ENCODE measurements at regions not wholly inside any gene's neighbourhood (a gene's known extent, or its start where the extent isn't known, plus 50 kb on each side); places are given as distances from the start of the nearest gene placed in this dataset.

- 88 to 97% (median 92%) methylated on average over 4 of the region's 4 CpGs for WGBS, 3 donors
- DNase-seq (no peak), ATAC-seq (no peak)
- Histone ChIP-seq H3K27me3 (ENCODE audit: insufficient read depth in 3 of 3, low read length in 2 of 3) (no peaks in the 10 kb centered on the region), H3K36me3 (ENCODE audit: insufficient read depth in 1 of 2, low read depth in 1 of 2) (no peaks in the 10 kb centered on the region), H3K4me1 (no peaks in the 10 kb centered on the region), H3K9me3 (no peaks in the 10 kb centered on the region), H3K4me3 (no peak overlapping the region), H3K27ac (no peak overlapping the region)
- intact Hi-C loops (cut with DNase I): no loop called here
- no peak for TF ChIP-seq CTCF (IDR thresholded peaks at IDR 0.05)
Observed at GRCh38 chr11:57935402-57936049, 88.2 kb upstream of the OR9Q1 start.

GRCh38 chr11:57936050-57936418 lies 87.6 kb upstream of the OR9Q1 start:
- H3K27ac ChIP-seq: no peak overlapping the region
- 53 to 59% (median 58%) methylated on average over 1 of the region's 1 CpG for WGBS, 3 donors
- no peaks in the 10 kb centered on the region for H3K27me3 ChIP-seq (ENCODE audit: insufficient read depth in 3 of 3, low read length in 2 of 3)
- intact Hi-C loops (cut with DNase I): no loop called here
- TF ChIP-seq CTCF (IDR thresholded peaks at IDR 0.05): no peak
- no peaks in the 10 kb centered on the region for H3K4me1 ChIP-seq
- H3K36me3 ChIP-seq (ENCODE audit: insufficient read depth in 1 of 2, low read depth in 1 of 2): no peaks in the 10 kb centered on the region
- H3K4me3 ChIP-seq: no peak overlapping the region
- DNase-seq: no peak
- H3K9me3 ChIP-seq: no peaks in the 10 kb centered on the region
- ATAC-seq: no peak

GRCh38 chr11:57937431-57937830 lies 86.2 kb upstream of the OR9Q1 start:
- H3K27me3 ChIP-seq (ENCODE audit: insufficient read depth in 3 of 3, low read length in 2 of 3): no peaks in the 10 kb centered on the region
- 60 to 67% (median 63%) methylated on average over 3 of the region's 3 CpGs for WGBS, 3 donors
- no peaks in the 10 kb centered on the region for H3K36me3 ChIP-seq (ENCODE audit: insufficient read depth in 1 of 2, low read depth in 1 of 2)
- no peak for DNase-seq
- H3K4me1 ChIP-seq: no peaks in the 10 kb centered on the region
- H3K4me3 ChIP-seq: no peak overlapping the region
- no peak overlapping the region for H3K27ac ChIP-seq
- H3K9me3 ChIP-seq: no peaks in the 10 kb centered on the region
- TF ChIP-seq CTCF (IDR thresholded peaks at IDR 0.05): no peak
- ATAC-seq: no peak
- intact Hi-C loops (cut with DNase I): no loop called here

- Histone ChIP-seq H3K27me3 (ENCODE audit: insufficient read depth in 3 of 3, low read length in 2 of 3) (no peaks in the 10 kb centered on the region), H3K36me3 (ENCODE audit: insufficient read depth in 1 of 2, low read depth in 1 of 2) (no peaks in the 10 kb centered on the region), H3K4me1 (no peaks in the 10 kb centered on the region), H3K27ac (no peak overlapping the region), H3K4me3 (no peak overlapping the region), H3K9me3 (no peaks in the 10 kb centered on the region)
- ATAC-seq (no peak), DNase-seq (no peak)
- TF ChIP-seq CTCF (IDR thresholded peaks at IDR 0.05): no peak
- 61 to 88% (median 76%) methylated on average over 3 of the region's 3 CpGs for WGBS, 3 donors
- intact Hi-C loops (cut with DNase I): no loop called here
Observed at GRCh38 chr11:57938351-57938750, 85.3 kb upstream of the OR9Q1 start.

Measured in psoas muscle (tissue), 7 donors.